ENCODE measurements at regions not wholly inside any gene's neighbourhood (a gene's known extent, or its start where the extent isn't known, plus 50 kb on each side); places are given as distances from the start of the nearest gene placed in this dataset.

- no peak for DNase-seq (ENCODE audit: low read depth, low spot score)
- Histone ChIP-seq H3K36me3 (ENCODE audit: control insufficient read depth in 1 of 2, insufficient read depth in 2 of 2, low read length in 2 of 2) (no peaks in the 10 kb centered on the region), H3K4me1 (ENCODE audit: control insufficient read depth in 1 of 2, insufficient read depth in 2 of 2, low read length in 2 of 2) (no peaks in the 10 kb centered on the region), H3K27ac (ENCODE audit: low read depth, low read length) (no peak overlapping the region), H3K9me2 (ENCODE audit: insufficient read depth) (no peaks in the 10 kb centered on the region), H4K20me1 (ENCODE audit: insufficient read depth) (no peaks in the 10 kb centered on the region), H3K9ac (ENCODE audit: low read length) (no peak overlapping the region), H3K79me2 (ENCODE audit: insufficient read depth, low read length) (no peaks in the 10 kb centered on the region), H2AFZ (ENCODE audit: low read depth, low read length, poor library complexity, severe bottlenecking) (no peak overlapping the region), H3K9me3 (ENCODE audit: control insufficient read depth in 1 of 2, insufficient read depth in 1 of 2, low read depth in 1 of 2, low read length in 2 of 2) (no peaks in the 10 kb centered on the region), H3K4me3 (replicated peaks in 1 of 2; ENCODE audit: low read depth in 1 of 2, low read length in 2 of 2) (no peak overlapping the region), H3K27me3 (ENCODE audit: insufficient read depth, low read length) (no peaks in the 10 kb centered on the region; the same call in 1 of the 2 replicates), H3K4me2 (ENCODE audit: low read length) (no peak overlapping the region)
- ATAC-seq = no peak
- ChIA-PET POLR2A (no interaction called here), CTCF (no interaction called here), RAD21 (ENCODE audit: low non-redundant PET in 1 of 2, low total read pairs in 2 of 2, uncharacterized antibody in 2 of 2, unreplicated experiment in 2 of 2) (no interaction called here)
- TF ChIP-seq ELF1 (IDR thresholded peaks at IDR 0.05; ENCODE audit: borderline replicate concordance, low read depth) (no peak), JUND (IDR thresholded peaks at IDR 0.05) (no peak), SRF (IDR thresholded peaks at IDR 0.05; ENCODE audit: low read depth) (no peak), MAX (IDR thresholded peaks at IDR 0.05) (no peak), FOSL1 (IDR thresholded peaks at IDR 0.05; ENCODE audit: low read depth) (no peak), REST (IDR thresholded peaks at IDR 0.05; ENCODE audit: low read depth) (no peak), CEBPB (IDR thresholded peaks at IDR 0.05; ENCODE audit: low read depth) (no peak), POLR2AphosphoS5 (IDR thresholded peaks at IDR 0.05; ENCODE audit: low read depth, low read length) (no peak), CTCF (IDR thresholded peaks at IDR 0.05 in 2 of 3, conservative IDR thresholded peaks at IDR 0.05 in 1 of 3; ENCODE audit: borderline replicate concordance in 1 of 3, insufficient read depth in 1 of 3, low read depth in 2 of 3, low read length in 2 of 3) (no peak), TCF7L2 (IDR thresholded peaks at IDR 0.05; ENCODE audit: borderline replicate concordance, extremely low read depth, insufficient read depth, insufficient read length) (no peak), ZFX (IDR thresholded peaks at IDR 0.05) (no peak), ATF3 (IDR thresholded peaks at IDR 0.05) (no peak), ZBTB33 (IDR thresholded peaks at IDR 0.05; ENCODE audit: extremely low read depth, insufficient replicate concordance, low read length) (no peak), EGR1 (IDR thresholded peaks at IDR 0.05; ENCODE audit: low read depth) (no peak), ZNF274 (IDR thresholded peaks at IDR 0.05; ENCODE audit: low read depth, low read length) (no peak)
- BruUV-seq (replicated peaks) = no TSS peak
- intact Hi-C loops (cut with micrococcal nuclease) = no loop called here
Measured at GRCh38 chr10:44064987-44065787, 319.7 kb downstream of the CXCL12 start.

All from HCT116 (cell line).